Stimulated activated CD8-positive, alpha-beta memory T cell treated with anti-CD3 and anti-CD28 coated beads, Interleukin-15, amount 100 ng/mL, for 24 hours (primary cell): ENCODE measurements at regions not wholly inside any gene's neighbourhood (a gene's known extent, or its start where the extent isn't known, plus 50 kb on each side); places are given as distances from the start of the nearest gene placed in this dataset.
"Not testable (repeated sequence)": the region's sequence is repeated elsewhere in the genome, so short reads cannot be mapped to it uniquely, and the experiment has no call there.

ENCODE experiments used
- DNase-seq: peaks from one replicate; pipeline ENCODE4 v3.0.0-alpha.2; 2020; ENCODE audit warnings: low read depth

- DNase-seq = no peak
Observed at GRCh38 chr11:70549386-70549785, 151.1 kb downstream of the CTTN start.

- DNase-seq = no peak
Observed at GRCh38 chr11:70549796-70550195, 151.5 kb downstream of the CTTN start.

- no peak for DNase-seq
Observed at GRCh38 chr11:70550456-70551195, 152.3 kb downstream of the CTTN start.

DNA sequence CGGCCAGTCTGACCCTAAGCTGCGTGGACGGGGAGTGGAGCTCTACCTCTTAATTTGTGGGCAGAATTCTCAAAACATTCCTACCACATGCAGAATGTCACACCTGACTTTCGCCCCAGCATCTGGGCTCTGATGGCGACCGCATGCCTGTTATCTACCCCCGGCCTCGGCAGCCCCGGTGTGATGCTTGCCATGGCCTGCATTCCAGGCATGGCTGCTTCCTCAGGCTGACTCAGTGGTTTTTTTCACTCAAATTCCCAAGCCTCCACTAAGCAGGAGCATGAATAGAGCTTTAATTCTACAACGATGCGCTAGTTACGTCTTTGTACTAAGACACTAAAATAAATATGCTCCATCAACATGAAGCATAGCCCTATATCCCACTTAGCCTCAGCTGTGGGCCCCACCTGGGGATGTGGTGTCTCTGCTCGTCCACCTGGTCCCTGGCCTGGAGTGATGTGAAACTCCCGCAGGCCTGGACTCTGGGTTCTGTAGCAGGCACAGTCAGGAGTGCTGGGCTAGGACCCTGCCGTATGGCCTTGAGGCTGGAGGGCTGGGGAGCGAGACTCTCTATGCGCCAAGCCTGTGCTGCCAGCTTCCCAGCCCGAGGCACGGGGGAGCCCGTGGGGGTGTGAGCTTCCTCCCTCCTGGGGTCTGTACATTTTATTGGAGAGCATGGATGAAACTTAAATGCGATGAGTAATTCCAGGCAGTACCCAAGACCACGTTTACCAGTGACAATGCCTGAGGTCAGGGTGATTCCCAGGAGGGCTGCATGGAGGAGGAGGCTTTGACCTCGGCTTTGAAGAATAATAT, 153.2 kb downstream of the CTTN start:
- DNase-seq = no peak

- no peak for DNase-seq
Observed at GRCh38 chr11:70552167-70553150, 154.1 kb downstream of the CTTN start.

DNA sequence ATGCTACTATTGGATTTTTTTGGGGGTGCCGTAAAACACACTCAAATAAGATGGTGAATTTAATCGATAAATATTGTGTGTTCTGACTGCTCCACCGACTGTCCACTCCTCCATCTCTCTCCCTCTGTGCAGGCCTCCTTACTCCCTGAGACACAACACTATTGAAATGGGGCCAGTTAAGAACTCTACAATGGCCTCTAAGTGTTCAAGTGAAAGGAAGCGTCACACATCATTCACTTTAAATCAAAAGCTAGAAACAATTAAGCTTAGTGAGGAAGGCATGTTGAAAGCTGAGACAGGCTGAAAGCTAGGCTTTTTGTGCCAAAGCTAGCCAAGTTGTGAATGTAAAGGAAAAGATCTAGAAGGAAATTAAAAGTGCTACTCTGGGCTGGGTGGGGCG, 156.7 kb downstream of the CTTN start:
- no peak for DNase-seq

- DNase-seq = no peak
Observed at GRCh38 chr11:70556884-70557741, 158.8 kb downstream of the CTTN start.

GRCh38 chr11:70557742-70558485, 159.6 kb downstream of the CTTN start:
- DNase-seq = no peak

GRCh38 chr11:70558681-70559080, 160.4 kb downstream of the CTTN start:
- no peak for DNase-seq

- DNase-seq = no peak
Observed at GRCh38 chr11:70559516-70559915, 161.2 kb downstream of the CTTN start.

DNA sequence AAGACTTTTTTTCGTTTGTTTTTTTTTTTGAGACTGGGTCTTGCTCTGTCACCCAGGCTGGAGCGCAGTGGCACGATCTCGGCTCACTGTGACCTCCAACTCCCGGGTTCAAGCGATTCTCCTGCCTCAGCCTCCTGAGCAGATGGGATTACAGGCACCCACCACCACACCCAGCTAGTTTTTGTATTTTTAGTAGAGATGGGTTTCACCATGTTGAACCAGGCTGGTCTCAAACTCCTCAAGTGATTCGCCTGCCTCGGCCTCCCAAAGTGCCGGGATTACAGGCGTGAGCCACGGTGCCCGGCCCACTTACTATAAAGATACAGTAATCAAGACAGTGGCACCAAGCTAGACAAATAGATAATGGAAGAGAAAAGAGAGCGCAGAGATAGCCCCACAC, 162.3 kb downstream of the CTTN start:
- DNase-seq = not testable (repeated sequence)

GRCh38 chr11:70566768-70567530, 168.6 kb downstream of the CTTN start:
- no peak for DNase-seq

- DNase-seq = no peak
Observed at GRCh38 chr11:70567680-70568034, 169.3 kb downstream of the CTTN start.

DNA sequence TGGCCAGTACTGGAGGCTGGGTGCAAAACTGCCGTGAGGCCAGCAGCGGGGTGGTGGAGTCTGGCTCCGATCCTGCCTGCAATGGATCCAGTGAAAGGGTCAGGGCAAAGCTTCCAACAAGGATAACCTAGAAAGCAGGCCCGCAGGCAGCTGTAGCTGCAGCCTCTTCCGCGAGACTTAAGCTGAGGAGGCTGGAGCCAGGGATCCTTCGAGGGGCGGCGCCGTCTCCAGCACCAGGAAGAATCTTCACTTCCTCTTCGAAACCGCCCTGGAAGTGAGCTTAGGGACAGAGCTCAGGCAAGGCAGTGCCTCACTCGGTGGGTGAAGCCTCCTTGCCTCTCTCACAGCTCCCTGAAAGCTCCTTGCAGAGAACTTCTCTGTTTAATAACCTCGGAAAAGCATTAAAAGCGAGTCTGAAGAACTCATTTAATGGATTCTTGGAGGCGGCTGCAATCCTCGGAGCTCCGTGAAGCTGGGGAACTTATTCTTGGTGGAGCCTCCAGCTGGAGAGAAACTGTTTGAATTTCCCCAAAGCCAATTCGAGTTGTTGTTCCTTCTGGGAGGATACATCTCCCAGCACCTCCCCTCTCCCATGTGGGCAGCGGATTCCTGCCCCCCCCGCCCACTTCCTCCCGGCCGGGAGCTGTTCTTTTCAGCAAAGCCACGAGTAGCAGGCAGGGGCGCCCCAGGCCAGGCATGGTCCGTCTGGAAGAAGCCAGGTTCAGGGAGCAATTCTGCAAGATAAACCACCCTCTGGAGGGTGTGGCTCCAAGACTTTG, 169.9 kb downstream of the CTTN start:
- DNase-seq = no peak

DNA sequence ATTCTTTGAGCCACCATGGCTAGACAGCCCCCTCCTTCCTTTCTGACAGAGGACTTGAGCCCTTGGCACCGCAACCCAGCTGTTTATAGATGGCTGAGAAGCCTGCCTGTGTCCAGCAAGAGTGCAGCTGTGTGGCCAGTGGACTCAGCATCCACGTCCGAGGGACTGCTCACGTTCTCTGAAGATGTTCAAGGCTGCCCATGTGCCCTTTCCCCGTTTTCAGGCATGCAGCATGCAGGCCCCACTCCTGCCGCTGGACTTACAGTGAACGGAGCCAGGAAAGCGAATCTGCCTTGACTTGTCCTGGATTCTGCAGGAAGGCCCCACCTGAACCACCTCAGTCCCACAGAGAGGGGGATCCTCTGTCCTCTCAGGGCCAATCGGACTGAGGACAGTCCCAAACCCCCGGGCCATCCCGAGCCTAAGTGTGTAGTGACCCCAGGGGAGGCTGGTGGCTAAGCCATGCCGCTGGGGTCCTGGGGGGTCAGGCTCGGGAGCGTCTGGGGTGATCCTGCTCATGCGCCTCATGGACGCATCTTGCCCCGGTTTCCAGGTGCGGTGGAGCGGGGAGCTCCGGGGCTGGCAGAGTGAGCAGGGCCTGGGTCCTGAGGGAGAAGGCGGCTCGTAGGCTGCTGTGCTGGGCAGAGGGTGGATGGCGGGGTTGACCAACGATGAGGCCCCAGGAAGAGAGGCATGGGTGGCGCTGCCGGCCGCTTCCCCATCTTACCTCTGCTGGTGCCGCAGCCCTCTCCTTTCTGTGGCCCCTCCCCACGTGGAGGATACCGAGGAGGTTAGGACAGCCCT, 170.7 kb downstream of the CTTN start:
- no peak for DNase-seq

- no peak for DNase-seq
Observed at GRCh38 chr11:70569618-70569890, 171.2 kb downstream of the CTTN start.

- DNase-seq = no peak
Observed at GRCh38 chr11:70569996-70570692, 171.8 kb downstream of the CTTN start.
